ENCODE measurements at regions not wholly inside any gene's neighbourhood (a gene's known extent, or its start where the extent isn't known, plus 50 kb on each side); places are given as distances from the start of the nearest gene placed in this dataset.

- TF ChIP-seq CTCF (IDR thresholded peaks at IDR 0.05) (no peak), TCF12 (IDR thresholded peaks at IDR 0.05) (no peak), NRF1 (IDR thresholded peaks at IDR 0.05; ENCODE audit: low read depth, low read length) (no peak), RFX5 (IDR thresholded peaks at IDR 0.05; ENCODE audit: low read length) (no peak), SMC3 (IDR thresholded peaks at IDR 0.05; ENCODE audit: low read depth, low read length) (no peak), MXI1 (IDR thresholded peaks at IDR 0.05; ENCODE audit: low read depth, low read length) (no peak), FOSL2 (IDR thresholded peaks at IDR 0.05; ENCODE audit: borderline replicate concordance, low read depth) (no peak), YY1 (IDR thresholded peaks at IDR 0.05; ENCODE audit: low read depth) (no peak), POLR2AphosphoS5 (IDR thresholded peaks at IDR 0.05; ENCODE audit: low read depth, low read length) (no peak), SIN3A (IDR thresholded peaks at IDR 0.05; ENCODE audit: borderline replicate concordance, low read depth, low read length) (no peak)
- no peak overlapping the region for H3K9ac ChIP-seq
- no peak for DNase-seq
- POLR2A ChIA-PET: no interaction called here
- H3K27me3 ChIP-seq (ENCODE audit: insufficient read depth): no peaks in the 10 kb centered on the region
- no peak overlapping the region for H2AFZ ChIP-seq (ENCODE audit: low read depth)
- no peaks in the 10 kb centered on the region for H4K20me1 ChIP-seq (ENCODE audit: insufficient read depth)
- H3K27ac ChIP-seq (ENCODE audit: low read depth in 2 of 2, low read length in 1 of 2): no peak overlapping the region
- H3K4me2 ChIP-seq: no peak overlapping the region
- no peaks in the 10 kb centered on the region for H3K9me3 ChIP-seq
- H3K4me3 ChIP-seq (ENCODE audit: low read depth in 2 of 2, low read length in 1 of 2): no peak overlapping the region
- 19% methylated on average over 1 of the region's 1 CpG for WGBS (ENCODE audit: low lambda C conversion rate)
- CTCF ChIA-PET: no interaction called here
- H3K36me3 ChIP-seq (replicated peaks in 1 of 2; ENCODE audit: control insufficient read depth in 1 of 2, insufficient read depth in 2 of 2, low read length in 1 of 2): no peaks in the 10 kb centered on the region
- no peaks in the 10 kb centered on the region for H3K4me1 ChIP-seq (ENCODE audit: control insufficient read depth in 1 of 2, insufficient read depth in 2 of 2, low read depth in 1 of 2, low read length in 1 of 2)
- no peaks in the 10 kb centered on the region for H3K9me2 ChIP-seq
- H3K79me2 ChIP-seq (ENCODE audit: insufficient read depth): no peaks in the 10 kb centered on the region
- no peaks in the 10 kb centered on the region for H3F3A ChIP-seq (replicated peaks; ENCODE audit: insufficient read depth)
These were observed 656.2 kb upstream of the IGFBP7 start for GRCh38 chr4:57766341-57766740.

- H3K9me2 ChIP-seq: no peaks in the 10 kb centered on the region
- no peak for DNase-seq
- TF ChIP-seq EP300 (IDR thresholded peaks at IDR 0.05; ENCODE audit: borderline replicate concordance in 1 of 2, low read depth in 1 of 2, low read length in 1 of 2) (no peak), NRF1 (IDR thresholded peaks at IDR 0.05; ENCODE audit: low read depth, low read length) (no peak), RFX5 (IDR thresholded peaks at IDR 0.05; ENCODE audit: low read length) (no peak), TAF1 (IDR thresholded peaks at IDR 0.05; ENCODE audit: borderline replicate concordance, low read depth, low read length) (no peak), SMC3 (IDR thresholded peaks at IDR 0.05; ENCODE audit: low read depth, low read length) (no peak), RCOR1 (IDR thresholded peaks at IDR 0.05; ENCODE audit: low read length) (no peak), JUND (IDR thresholded peaks at IDR 0.05) (no peak), FOSL2 (IDR thresholded peaks at IDR 0.05; ENCODE audit: borderline replicate concordance, low read depth) (no peak), GABPA (IDR thresholded peaks at IDR 0.05; ENCODE audit: low read depth) (no peak), NFIC (IDR thresholded peaks at IDR 0.05; ENCODE audit: borderline replicate concordance) (no peak), RAD21 (IDR thresholded peaks at IDR 0.05; ENCODE audit: low read length) (no peak), FOXM1 (IDR thresholded peaks at IDR 0.05; ENCODE audit: low read depth) (no peak)
- CTCF ChIA-PET: no interaction called here
- H2AFZ ChIP-seq (ENCODE audit: low read depth): no peak overlapping the region
- H4K20me1 ChIP-seq (ENCODE audit: insufficient read depth): no peaks in the 10 kb centered on the region
- no peaks in the 10 kb centered on the region for H3K79me2 ChIP-seq (ENCODE audit: insufficient read depth)
- H3K27ac ChIP-seq (ENCODE audit: low read depth in 2 of 2, low read length in 1 of 2): no peak overlapping the region
- H3K4me1 ChIP-seq (ENCODE audit: control insufficient read depth in 1 of 2, insufficient read depth in 2 of 2, low read depth in 1 of 2, low read length in 1 of 2): no peaks in the 10 kb centered on the region
- H3K4me2 ChIP-seq: no peak overlapping the region
- H3K9me3 ChIP-seq: no peaks in the 10 kb centered on the region
- H3K9ac ChIP-seq: no peak overlapping the region
- H3K27me3 ChIP-seq (ENCODE audit: insufficient read depth): no peaks in the 10 kb centered on the region
- H3K36me3 ChIP-seq (replicated peaks in 1 of 2; ENCODE audit: control insufficient read depth in 1 of 2, insufficient read depth in 2 of 2, low read length in 1 of 2): no peaks in the 10 kb centered on the region
- WGBS (ENCODE audit: low lambda C conversion rate): 77% methylated on average over 5 of the region's 5 CpGs
- H3K4me3 ChIP-seq (ENCODE audit: low read depth in 2 of 2, low read length in 1 of 2): no peak overlapping the region
- no peaks in the 10 kb centered on the region for H3F3A ChIP-seq (replicated peaks; ENCODE audit: insufficient read depth)
- POLR2A ChIA-PET: no interaction called here
These were observed 654.7 kb upstream of the IGFBP7 start for GRCh38 chr4:57764856-57765255.

Data from SK-N-SH (cell line).